HG03095 (cell line): ENCODE measurements at regions not wholly inside any gene's neighbourhood (a gene's known extent, or its start where the extent isn't known, plus 50 kb on each side); places are given as distances from the start of the nearest gene placed in this dataset.

Experiments
- ATAC-seq: cut with Tn5 transposase; IDR thresholded peaks from one replicate; pipeline ENCODE4 v1.9.1; 2021; ENCODE audit warnings: moderate library complexity; ENCODE audit not compliant: unreplicated experiment

DNA sequence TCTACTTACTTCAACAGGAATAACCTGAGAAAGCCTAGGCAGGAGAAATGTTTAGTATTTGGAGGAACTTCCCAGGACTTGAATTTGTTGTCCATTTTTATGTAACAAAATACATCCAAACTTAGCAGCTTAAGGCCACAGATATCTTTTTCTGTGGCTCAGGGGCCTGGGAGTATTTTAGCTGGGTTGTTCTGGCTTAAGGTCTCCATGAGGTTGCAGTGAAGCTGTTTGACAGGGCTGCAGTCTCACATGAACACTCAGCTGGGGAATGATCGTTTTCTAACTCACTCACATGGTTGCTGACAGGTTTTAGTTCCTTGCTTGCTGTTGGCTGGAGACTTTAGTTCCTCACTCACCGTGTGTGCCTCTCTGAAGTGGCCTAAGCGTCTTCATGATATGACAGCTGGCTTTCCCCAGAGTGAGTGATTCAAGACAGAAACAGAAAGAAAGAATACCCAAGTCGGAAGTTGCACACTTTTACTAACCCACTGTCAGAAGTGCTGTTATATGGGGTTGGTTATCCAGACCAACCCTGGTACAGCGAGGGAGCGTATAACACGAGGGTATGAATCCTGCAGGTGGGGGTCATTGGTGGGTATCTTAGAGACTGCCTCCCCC lies 229.7 kb upstream of the TBL1XR1 start:
- peak; percentile 99 for ATAC-seq

GRCh38 chr3:177427540-177427939 lies 230.3 kb upstream of the TBL1XR1 start:
- ATAC-seq = peak; percentile 1

DNA sequence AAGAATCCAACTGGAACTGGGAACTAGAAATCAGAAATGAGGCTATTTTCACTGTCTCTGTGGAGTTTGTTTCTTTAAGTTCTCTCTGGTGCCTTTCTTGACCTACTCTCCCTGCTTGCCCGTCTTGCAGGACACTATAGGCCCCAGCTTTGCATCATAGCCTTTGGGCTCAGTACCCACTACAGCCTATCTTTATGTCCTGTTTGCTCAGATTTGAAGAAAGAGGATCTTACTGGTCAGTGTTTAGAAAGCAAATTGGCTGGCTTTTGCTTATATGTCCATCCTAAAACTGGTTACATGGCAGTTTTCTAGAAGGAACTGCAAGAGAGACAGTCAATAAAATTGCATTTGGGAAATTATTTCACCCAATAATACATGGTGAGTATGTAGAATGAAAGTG lies 231.8 kb upstream of the TBL1XR1 start:
- no peak for ATAC-seq

- no peak for ATAC-seq
Observed at GRCh38 chr3:177429771-177430170, 232.5 kb upstream of the TBL1XR1 start.

- ATAC-seq = no peak
Observed at GRCh38 chr3:177430653-177431052, 233.4 kb upstream of the TBL1XR1 start.

DNA sequence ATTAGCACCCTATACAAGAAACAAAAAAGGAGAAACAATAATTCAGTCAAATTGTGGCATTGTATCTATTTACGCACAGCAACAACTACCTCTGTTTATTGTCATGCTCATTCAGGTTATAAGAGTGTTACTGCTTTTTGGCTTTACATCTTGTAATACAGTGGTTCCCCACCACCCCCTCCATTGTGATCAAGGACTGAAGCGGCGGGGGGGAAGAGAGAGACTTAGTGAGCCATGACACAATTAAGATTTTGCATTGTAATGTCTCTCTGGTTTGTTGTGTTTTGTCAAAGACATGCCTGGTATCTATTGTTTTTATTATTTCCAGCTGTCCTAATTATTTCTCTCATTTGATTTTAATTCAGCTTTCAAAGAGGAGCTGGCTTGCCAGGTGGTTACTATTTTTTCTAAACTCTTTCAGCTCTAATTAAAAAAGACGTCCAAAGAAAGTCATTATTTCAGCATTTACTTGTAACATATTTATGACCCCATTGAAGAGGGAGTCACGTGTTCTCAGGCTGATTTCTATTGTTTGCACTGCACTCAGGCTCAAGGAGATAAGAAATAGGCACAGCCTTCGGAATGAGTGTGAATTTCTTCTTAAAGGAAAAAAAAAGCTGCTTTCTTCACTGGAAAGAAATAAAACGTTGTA lies 234.4 kb upstream of the TBL1XR1 start:
- no peak for ATAC-seq

DNA sequence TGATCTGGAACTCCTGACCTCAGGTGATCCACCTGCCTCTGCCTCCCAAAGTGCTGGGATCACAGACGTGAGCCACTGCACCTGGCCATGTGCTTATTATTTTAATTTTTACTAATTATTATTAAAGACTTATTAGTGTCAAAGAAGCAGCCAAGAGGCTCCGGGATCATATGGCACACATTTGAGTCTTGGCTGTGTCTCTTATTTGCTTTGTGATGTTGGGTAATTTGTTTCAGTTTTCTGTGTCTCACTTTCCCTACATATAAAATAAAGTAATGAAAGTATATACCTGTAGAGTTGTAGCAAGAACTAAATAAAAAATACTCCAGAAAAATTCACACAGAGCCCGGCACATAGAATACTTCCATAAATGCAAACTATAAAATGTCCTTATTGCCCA lies 238.0 kb upstream of the TBL1XR1 start:
- no peak for ATAC-seq

- no peak for ATAC-seq
Observed at GRCh38 chr3:177437513-177438337, 240.4 kb upstream of the TBL1XR1 start.

- ATAC-seq = no peak
Observed at GRCh38 chr3:177438596-177439220, 241.4 kb upstream of the TBL1XR1 start.

- no peak for ATAC-seq
Observed at GRCh38 chr3:177439694-177440269, 242.5 kb upstream of the TBL1XR1 start.

GRCh38 chr3:177440456-177441104 lies 243.3 kb upstream of the TBL1XR1 start:
- ATAC-seq = no peak

GRCh38 chr3:177441276-177441812 lies 244.1 kb upstream of the TBL1XR1 start:
- no peak for ATAC-seq

DNA sequence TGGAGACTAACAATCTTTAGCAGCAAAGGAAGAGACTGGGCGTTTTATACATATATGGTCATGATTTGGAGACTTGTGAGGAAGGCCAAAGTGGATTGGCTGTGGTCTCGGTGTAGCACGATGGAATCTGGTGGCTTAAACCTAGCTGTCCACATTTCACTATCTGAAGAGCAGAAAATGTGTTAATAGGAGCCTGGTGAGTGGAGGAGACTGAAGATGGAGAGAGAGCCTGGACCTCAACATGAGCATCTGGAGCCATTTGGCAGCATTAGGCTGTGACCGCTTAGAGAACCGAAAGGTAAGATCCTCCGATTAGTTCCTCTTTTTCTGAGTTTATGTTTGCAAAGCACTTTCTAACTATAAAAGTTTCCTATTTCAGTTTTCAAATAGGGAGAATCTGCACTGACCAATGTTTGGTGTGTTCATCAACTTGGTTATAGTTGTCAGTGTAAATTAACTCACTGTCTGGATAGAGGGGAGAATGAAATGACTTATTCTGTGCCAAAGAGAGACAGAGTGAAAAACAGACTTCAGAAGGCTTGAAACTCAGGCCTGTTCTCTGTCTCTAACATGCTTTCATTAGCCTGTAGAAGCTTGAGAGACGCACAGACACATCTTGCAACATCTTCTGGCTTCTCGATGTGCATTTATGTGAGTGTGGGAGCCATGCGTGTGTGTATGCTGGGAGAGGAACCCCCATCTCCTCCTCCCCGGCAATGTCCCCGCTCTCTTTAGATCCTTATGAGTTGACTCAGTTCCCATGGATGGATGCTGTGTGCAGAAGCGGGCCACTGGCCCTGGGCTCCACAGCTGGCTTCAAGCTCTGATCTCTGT lies 244.7 kb upstream of the TBL1XR1 start:
- ATAC-seq = peak; percentile 97

DNA sequence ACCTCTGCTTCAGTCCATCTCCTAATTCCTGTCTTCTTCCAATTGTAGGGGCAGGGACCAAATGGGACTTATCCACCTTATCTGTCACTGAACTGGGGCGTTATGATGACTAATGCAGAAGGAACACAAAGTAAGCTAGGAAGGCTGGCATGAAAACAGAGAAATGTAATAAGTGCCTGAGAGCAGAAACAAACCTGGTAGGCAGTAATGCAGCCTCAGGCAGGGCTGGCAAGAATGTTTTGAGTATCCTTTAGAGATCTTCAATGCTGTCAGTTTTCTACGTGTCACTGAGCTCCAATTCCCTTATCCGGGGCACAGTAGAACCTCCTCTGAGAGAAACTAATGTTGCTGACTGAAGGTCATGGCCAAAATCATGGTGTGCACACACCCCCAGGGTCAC lies 246.2 kb upstream of the TBL1XR1 start:
- ATAC-seq = no peak

GRCh38 chr3:177444696-177445095 lies 247.4 kb upstream of the TBL1XR1 start:
- ATAC-seq = no peak

GRCh38 chr3:177445549-177445948 lies 248.3 kb upstream of the TBL1XR1 start:
- no peak for ATAC-seq

DNA sequence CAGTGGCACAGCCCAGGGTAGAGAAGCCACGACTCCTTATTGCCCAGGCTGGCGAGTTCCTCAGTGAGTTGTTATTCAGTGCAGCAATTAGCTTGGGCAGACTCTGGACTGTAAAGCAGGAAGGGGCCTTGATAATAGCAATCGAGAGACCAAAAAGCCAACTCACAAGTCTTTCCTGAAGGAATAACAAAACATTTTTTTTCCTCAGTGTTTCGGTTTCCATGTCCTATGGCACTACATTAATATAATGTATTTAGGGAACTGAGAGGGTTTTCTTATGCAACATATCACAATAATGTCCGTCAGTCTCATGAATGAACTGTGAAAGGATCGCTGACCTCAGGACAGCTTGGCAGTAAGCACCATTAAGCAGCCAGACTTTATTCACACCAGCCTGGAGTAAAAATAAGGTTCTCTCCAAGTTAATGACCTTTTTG lies 248.9 kb upstream of the TBL1XR1 start:
- no peak for ATAC-seq

DNA sequence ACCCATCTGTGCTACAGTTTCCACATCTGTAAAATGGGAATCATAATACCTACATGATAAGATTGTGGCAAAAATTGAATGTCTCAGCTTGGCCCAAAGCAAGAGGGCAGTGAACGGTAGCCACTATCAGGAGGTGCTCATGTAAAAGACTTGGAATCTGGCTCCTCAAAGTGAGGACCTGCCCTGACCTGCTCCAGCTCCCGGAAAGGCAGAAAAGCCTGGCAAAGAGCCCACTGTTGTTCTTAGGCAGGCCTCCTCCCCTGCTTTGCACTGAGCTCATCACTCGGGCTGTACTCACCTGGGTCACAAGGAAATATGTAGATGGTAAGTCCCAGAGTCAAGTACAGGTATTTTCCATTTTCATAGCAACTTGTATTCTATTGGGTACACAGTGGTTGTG lies 250.7 kb upstream of the TBL1XR1 start:
- no peak for ATAC-seq

DNA sequence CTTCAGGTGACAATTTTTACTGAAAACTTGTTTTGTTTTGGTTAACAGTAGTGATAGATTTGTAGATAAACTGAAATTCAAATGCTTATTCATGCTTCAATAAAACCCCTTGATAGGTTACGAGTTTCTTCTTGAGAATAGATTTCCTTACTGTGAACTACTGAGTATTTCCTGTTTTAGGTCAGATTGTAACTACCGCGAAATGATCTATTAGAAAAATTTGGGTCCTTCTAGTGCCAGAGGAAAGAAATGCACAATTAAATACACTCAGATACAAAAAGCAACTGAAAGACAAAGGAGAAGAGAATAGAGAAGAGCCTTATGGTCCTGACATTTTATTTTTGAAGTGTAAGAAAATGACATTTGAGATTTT lies 251.7 kb upstream of the TBL1XR1 start:
- ATAC-seq = peak; percentile 19
